Spleen (tissue), 11 donors: ENCODE measurements at regions not wholly inside any gene's neighbourhood (a gene's known extent, or its start where the extent isn't known, plus 50 kb on each side); places are given as distances from the start of the nearest gene placed in this dataset.

Source experiments
- DNase-seq: peaks from one replicate; pipeline ENCODE4 v3.0.0-alpha.2; 2020
- H3K27ac ChIP-seq, 8 donors: fragments of 200-600 bp; sonication (generic) in 7 of 8; 1 replicate in 4 of 8; 2 replicates in 4 of 8; pipeline versions ENCODE4 v1.5.0 to v1.8.0; 2016 to 2021; ENCODE audit warnings: inconsistent platforms in 4 of 8, mild to moderate bottlenecking in 4 of 8, moderate library complexity in 1 of 8
- H3K27me3 ChIP-seq, 7 donors: fragments of 200-600 bp; sonication (generic) in 6 of 7; replicated peaks in 1 of 7; 1 replicate in 4 of 7; 2 replicates in 3 of 7; pipeline versions ENCODE4 v1.5.0 to v1.8.0; 2016 to 2021; ENCODE audit warnings: inconsistent platforms in 3 of 7, mild to moderate bottlenecking in 1 of 7
- H3K36me3 ChIP-seq, 6 donors: fragments of 200-600 bp; sonication (generic) in 5 of 6; 1 replicate in 4 of 6; 2 replicates in 2 of 6; pipeline versions ENCODE4 v1.5.0 to v1.8.0; 2016 to 2021; ENCODE audit warnings: inconsistent platforms in 2 of 6
- H3K4me1 ChIP-seq, 6 donors: fragments of 200-600 bp; sonication (generic) in 5 of 6; 1 replicate in 3 of 6; 2 replicates in 3 of 6; pipeline versions ENCODE4 v1.5.0 to v1.8.0; 2016 to 2021; ENCODE audit warnings: inconsistent platforms in 3 of 6
- H3K4me3 ChIP-seq, 8 donors: fragments of 200-600 bp; sonication (generic) in 7 of 8; 1 replicate in 4 of 8; 2 replicates in 4 of 8; pipeline versions ENCODE4 v1.5.0 to v1.8.0; 2016 to 2021; ENCODE audit warnings: inconsistent platforms in 4 of 8, mild to moderate bottlenecking in 4 of 8, moderate library complexity in 2 of 8
- H3K9me3 ChIP-seq, 8 donors: fragments of 200-600 bp; sonication (generic) in 7 of 8; 1 replicate in 4 of 8; 2 replicates in 4 of 8; pipeline versions ENCODE4 v1.5.0 to v1.8.0; 2016 to 2021; ENCODE audit warnings: inconsistent platforms in 4 of 8
- POLR2A ChIP-seq, 3 donors: fragments of 450-650 bp; IDR thresholded peaks; one replicate each; pipeline ENCODE4 v1.5.1; 2017; ENCODE audit warnings: antibody characterized with exemption in 3 of 3, mild to moderate bottlenecking in 1 of 3
- POLR2AphosphoS5 ChIP-seq, 3 donors: sonication (generic); formaldehyde crosslinking; IDR thresholded peaks; one replicate each; pipeline ENCODE4 v1.5.1; 2017; ENCODE audit warnings: antibody characterized with exemption in 3 of 3
- WGBS, 5 donors: extraction: QIAGEN DNeasy Blood & Tissue Kit in 3 of 5; methylation state at CpG; one replicate each; pipeline versions ENCODE4 v1.1.5 to v1.1.7; 2013 to 2018; 5-methylcytosine and 5-hydroxymethylcytosine counted together
- intact Hi-C: fragments of 100-400 bp; cut with DNase I; formaldehyde crosslinking; loops from one replicate; pipeline ENCODE4 v1.15.0; 2023; ENCODE audit warnings: low total_unique reads
- TF ChIP-seq, protein P1 (sequence below), 11 experiments: fragments of 200-600 bp in 7 of 11; fragments of 450-650 bp in 4 of 11; sonication (generic) in 4 of 11; IDR thresholded peaks in 8 of 11; conservative IDR thresholded peaks in 3 of 11; 1 replicate in 7 of 11; 2 replicates in 4 of 11; pipeline versions ENCODE4 v1.4.0 to v1.8.0; 2016 to 2021; ENCODE audit warnings: antibody characterized with exemption in 11 of 11, inconsistent platforms in 4 of 11, mild to moderate bottlenecking in 1 of 11
- donor health status: healthy with polysubstance abuse.
- donor health status: DM: no; HTN: no; CAD: no; lungs with moderate emphysema.
- donor health status: DM: no; HTN: no; CAD: no.
- donor health status: Bipolar disorder and iron deficiency.
- donor health status: healthy.
- donor health status: DM: no; HTN: no; CAD: no.
- donor health status: DM: yes; HTN: yes; CAD: no.

DNA sequence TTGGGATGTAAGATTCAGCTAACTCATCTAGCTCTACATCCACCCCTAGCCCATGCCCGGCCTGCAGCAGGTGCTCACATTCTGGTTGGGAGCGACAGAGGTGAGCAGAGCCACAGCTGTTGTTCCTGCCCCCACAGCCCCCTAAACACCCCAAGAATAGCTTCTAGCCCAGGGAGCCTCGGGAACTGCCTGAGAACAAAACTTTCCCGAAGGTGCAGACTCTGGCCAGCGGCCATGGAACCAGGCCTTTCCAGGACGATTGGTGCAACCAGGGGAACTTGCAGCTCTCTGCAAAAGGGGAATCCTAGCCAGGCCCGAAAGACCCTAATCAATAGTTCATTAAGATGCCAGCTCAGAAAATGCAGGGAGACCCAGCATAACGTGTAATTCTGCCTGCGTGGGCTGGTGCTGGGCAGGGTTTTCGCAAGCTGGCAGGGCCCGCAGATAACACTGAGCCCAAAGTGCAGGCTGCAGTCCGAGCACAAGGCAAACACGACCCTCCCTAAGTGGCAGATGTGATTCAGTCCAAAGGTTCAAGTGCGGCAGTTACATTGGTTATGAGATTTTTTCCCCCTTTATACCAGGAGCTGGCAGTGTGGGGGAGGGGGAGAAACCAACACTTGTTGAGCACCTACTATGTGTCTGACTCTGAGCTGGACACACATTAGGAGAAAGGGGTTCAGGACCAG lies 122.5 kb upstream of the MAP1LC3B2 start:
- H3K27me3 ChIP-seq: no peaks in the 10 kb centered on the region
- H3K4me1 ChIP-seq: peaks cover 0 to 26% (median 9%) of the 10 kb centered on the region in 6 donors
- intact Hi-C loops: no loop called here
- no peaks in the 10 kb centered on the region for H3K36me3 ChIP-seq
- WGBS, 5 donors: 76 to 88% (median 83%) methylated on average over 14 of the region's 14 CpGs
- no peak for DNase-seq
- H3K4me3 ChIP-seq: no peak overlapping the region
- no peak overlapping the region for H3K27ac ChIP-seq
- H3K9me3 ChIP-seq: peaks cover 0 to 7% (median 0%) of the 10 kb centered on the region in 8 donors
- TF ChIP-seq POLR2AphosphoS5 (IDR thresholded peaks at IDR 0.05) (no peak), POLR2A (IDR thresholded peaks at IDR 0.05) (no peak)
- TF ChIP-seq, protein P1, sequence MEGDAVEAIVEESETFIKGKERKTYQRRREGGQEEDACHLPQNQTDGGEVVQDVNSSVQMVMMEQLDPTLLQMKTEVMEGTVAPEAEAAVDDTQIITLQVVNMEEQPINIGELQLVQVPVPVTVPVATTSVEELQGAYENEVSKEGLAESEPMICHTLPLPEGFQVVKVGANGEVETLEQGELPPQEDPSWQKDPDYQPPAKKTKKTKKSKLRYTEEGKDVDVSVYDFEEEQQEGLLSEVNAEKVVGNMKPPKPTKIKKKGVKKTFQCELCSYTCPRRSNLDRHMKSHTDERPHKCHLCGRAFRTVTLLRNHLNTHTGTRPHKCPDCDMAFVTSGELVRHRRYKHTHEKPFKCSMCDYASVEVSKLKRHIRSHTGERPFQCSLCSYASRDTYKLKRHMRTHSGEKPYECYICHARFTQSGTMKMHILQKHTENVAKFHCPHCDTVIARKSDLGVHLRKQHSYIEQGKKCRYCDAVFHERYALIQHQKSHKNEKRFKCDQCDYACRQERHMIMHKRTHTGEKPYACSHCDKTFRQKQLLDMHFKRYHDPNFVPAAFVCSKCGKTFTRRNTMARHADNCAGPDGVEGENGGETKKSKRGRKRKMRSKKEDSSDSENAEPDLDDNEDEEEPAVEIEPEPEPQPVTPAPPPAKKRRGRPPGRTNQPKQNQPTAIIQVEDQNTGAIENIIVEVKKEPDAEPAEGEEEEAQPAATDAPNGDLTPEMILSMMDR (IDR thresholded peaks at IDR 0.05 in 8 of 11, conservative IDR thresholded peaks at IDR 0.05 in 3 of 11): no peak

DNA sequence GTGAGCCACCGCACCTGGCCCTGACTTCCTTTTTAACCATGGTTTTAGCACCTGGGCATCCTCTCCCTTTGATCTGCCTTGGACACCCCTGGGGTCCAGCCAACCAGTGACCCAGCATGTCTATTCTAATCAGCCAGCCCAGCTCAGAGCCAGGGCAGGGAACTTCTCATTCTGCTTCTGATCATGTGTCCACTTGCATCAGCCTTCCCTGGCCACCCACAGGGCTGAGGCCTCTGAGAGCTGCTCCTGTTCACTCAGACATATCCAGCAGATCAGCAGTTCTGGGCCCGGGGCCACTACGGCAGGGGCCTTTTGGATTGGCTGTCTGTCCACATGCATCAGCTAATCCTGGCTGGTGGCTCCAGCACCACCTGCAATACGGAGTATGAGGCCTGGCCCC lies 117.9 kb upstream of the MAP1LC3B2 start:
- H3K27me3 ChIP-seq: no peaks in the 10 kb centered on the region
- H3K36me3 ChIP-seq: no peaks in the 10 kb centered on the region
- no peak overlapping the region for H3K27ac ChIP-seq
- no peak for TF ChIP-seq POLR2AphosphoS5 (IDR thresholded peaks at IDR 0.05)
- TF ChIP-seq POLR2A (IDR thresholded peaks at IDR 0.05): no peak
- TF ChIP-seq, protein P1 (IDR thresholded peaks at IDR 0.05 in 8 of 11, conservative IDR thresholded peaks at IDR 0.05 in 3 of 11): no peak
- peak; percentile 74 for DNase-seq
- intact Hi-C loops: no loop called here
- peaks cover 0 to 15% (median 3%) of the 10 kb centered on the region in 6 donors for H3K4me1 ChIP-seq
- H3K9me3 ChIP-seq: no peaks in the 10 kb centered on the region
- no peak overlapping the region for H3K4me3 ChIP-seq
- 62 to 72% (median 68%) methylated on average over 4 of the region's 4 CpGs for WGBS, 5 donors

DNA sequence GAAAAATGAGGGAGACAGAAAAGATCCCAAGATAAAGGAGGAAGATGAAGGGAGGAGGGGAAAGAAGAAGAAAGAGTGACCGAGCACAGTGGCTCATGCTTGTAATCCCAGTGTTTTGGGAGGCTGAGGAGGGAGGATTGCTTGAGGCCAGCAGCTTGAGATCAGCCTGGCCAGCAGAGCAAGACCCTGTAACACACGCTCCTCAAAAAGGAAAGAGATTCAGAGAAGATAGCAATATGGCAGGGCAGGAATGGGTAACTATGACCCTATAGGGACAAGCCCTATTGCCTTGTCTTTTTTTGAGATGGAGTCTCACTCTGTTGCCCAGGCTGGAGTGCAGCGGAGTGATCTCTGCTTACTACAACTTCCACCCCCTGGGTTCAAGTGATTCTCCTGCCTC lies 116.9 kb upstream of the MAP1LC3B2 start:
- WGBS, 5 donors: 86 to 98% (median 92%) methylated on average over 3 of the region's 3 CpGs
- H3K4me3 ChIP-seq: no peak overlapping the region

DNA sequence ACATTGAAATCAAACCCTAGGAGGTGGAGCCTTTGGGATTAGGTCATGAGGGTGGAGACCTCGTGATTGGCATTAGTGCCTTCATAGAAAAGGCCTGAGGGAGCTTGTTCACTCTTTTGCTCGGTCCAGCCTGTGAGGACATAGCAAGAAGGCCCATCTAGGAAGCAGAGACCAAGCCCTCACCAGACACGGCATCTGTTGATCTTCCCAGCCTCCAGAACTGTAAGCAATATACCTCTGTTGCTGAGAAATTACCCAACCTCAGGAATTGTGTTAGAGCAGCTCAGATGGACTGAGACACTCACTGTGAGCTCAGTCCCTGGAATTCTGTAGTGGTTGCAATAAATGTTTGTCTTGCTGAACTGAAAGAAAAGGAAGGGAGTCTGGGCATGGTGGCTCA lies 116.2 kb upstream of the MAP1LC3B2 start:
- WGBS, 5 donors: 61 to 90% (median 76%) methylated on average over 3 of the region's 3 CpGs
- no peak for DNase-seq
- Histone ChIP-seq H3K9me3 (no peaks in the 10 kb centered on the region), H3K27me3 (no peaks in the 10 kb centered on the region), H3K4me1 (peaks cover 0 to 15% (median 3%) of the 10 kb centered on the region in 6 donors), H3K4me3 (no peak overlapping the region), H3K36me3 (no peaks in the 10 kb centered on the region), H3K27ac (no peak overlapping the region)
- TF ChIP-seq, protein P1 (IDR thresholded peaks at IDR 0.05 in 8 of 11, conservative IDR thresholded peaks at IDR 0.05 in 3 of 11): no peak
- TF ChIP-seq POLR2A (IDR thresholded peaks at IDR 0.05) (no peak), POLR2AphosphoS5 (IDR thresholded peaks at IDR 0.05) (no peak)
- intact Hi-C loops: no loop called here

More for the DNA sequence above, 116.9 kb upstream of the MAP1LC3B2 start:
- Histone ChIP-seq H3K9me3 (no peaks in the 10 kb centered on the region), H3K36me3 (no peaks in the 10 kb centered on the region), H3K4me1 (peaks cover 0 to 15% (median 3%) of the 10 kb centered on the region in 6 donors), H3K27ac (no peak overlapping the region), H3K27me3 (no peaks in the 10 kb centered on the region)
- intact Hi-C loops: no loop called here
- no peak for DNase-seq
- TF ChIP-seq POLR2AphosphoS5 (IDR thresholded peaks at IDR 0.05) (no peak), POLR2A (IDR thresholded peaks at IDR 0.05) (no peak)
- TF ChIP-seq, protein P1 (IDR thresholded peaks at IDR 0.05 in 8 of 11, conservative IDR thresholded peaks at IDR 0.05 in 3 of 11): no peak
